ENCODE measurements at regions not wholly inside any gene's neighbourhood (a gene's known extent, or its start where the extent isn't known, plus 50 kb on each side); places are given as distances from the start of the nearest gene placed in this dataset.

DNA sequence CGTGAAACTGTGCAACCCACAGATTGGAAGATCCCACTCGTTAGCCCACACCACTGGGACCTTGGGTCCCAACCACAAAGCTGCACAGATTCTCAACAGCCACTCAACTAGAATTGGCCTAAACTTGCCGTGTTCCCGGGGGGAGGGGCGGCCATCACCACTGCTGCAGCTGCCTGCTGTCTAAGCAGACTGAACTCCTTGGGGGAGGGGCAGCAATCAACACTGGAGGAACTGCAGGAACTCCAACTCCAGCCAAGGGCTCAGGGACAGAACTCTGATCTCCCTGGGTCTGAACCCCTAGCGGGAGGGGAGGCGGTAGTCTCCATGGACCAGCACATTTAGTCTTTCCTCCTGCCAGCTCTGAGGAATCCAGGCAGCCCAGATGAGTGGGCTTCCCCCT is 205.9 kb downstream of the RSL24D1 start:
- TF ChIP-seq CTCF (conservative IDR thresholded peaks at IDR 0.05; ENCODE audit: low read length) (no peak), EZH2phosphoT487 (IDR thresholded peaks at IDR 0.05; ENCODE audit: borderline replicate concordance) (no peak)

Data from Loucy (cell line).